CD4-positive, alpha-beta T cell treated with Interleukin-10 for 1 hour (primary cell): ENCODE measurements at regions not wholly inside any gene's neighbourhood (a gene's known extent, or its start where the extent isn't known, plus 50 kb on each side); places are given as distances from the start of the nearest gene placed in this dataset.
"Not testable (repeated sequence)": the region's sequence is repeated elsewhere in the genome, so short reads cannot be mapped to it uniquely, and the experiment has no call there.

Experiments used
- DNase-seq: peaks from one replicate; pipeline ENCODE4 v3.0.0-alpha.2; 2020

DNA sequence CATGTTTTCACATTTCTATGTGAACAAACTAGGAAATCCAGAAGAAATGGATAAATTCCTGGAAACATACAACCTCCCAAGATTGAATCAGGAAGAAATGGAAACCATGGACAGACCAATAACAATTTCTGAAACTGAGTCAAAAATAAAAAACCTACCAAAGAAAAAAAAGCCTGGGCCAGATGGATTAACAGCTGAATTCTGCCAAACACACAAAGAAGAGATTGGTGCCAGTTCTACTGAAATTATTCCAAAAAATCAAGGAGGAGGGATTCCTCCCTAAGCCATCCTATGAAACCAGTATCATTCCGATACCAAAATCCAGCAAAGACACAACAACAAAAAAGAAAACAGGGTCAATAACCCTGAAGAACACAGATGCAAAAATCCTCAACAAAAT lies 166.9 kb upstream of the FBXL7 start:
- no peak for DNase-seq

DNA sequence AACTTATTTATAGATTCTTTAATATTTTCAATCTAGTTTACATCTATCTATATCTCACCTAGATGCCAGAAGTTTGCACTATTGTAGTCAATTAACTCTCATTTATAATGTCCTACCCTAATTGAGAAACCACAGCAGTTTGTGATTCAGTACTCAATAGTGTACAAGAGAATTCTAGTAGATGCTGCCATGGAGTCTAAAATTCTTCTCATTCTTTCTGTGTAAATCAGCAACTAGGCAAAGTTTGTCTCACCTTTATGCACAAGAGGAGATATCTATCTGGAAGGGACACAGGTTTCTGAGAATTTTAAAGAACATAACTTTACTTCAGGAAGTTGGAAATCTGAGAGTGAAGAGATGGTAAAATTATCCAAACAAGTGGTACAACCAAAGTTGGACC lies 173.0 kb upstream of the FBXL7 start:
- DNase-seq, result no peak

GRCh38 chr5:15326471-15326870 lies 173.5 kb upstream of the FBXL7 start:
- no peak for DNase-seq

DNA sequence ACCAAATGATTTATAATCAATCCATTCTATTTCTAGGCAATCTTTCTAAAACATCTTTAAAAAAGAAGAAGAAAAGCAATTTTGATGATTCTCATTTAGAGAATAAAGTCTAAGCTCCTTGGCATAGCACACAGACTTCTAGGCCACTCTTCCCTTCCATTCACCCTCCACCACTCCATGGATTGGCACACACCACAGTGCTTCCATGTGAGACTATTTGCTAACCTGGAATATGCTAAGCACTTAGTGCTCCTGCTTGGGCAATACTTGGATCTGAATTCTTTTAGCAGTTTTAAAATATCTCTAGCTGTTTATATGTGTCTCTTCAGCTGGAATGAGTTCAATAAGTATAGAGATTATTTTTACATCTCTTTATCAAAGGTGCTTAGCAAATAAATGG lies 177.6 kb upstream of the FBXL7 start:
- no peak for DNase-seq

- no peak for DNase-seq
Observed at GRCh38 chr5:15321776-15322175, 178.2 kb upstream of the FBXL7 start.

DNA sequence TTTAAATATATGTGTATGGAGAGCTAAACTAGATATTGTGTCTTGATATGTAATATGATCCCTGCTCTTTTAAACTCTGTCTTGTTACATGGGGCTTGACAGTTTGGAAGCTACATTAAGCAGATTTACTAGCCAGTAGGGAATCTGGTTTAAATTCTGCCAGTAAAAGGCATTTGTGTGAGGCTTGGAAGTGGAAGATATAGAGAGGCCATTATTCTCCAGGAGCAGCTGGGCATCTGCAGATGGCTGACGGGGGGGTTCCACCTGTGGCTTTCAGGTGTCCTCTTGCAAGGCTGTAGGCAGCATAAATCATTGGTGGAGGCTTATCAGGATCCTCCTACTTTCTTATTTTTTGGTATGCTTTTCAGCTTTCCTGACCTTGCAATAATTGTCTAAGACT lies 179.1 kb upstream of the FBXL7 start:
- DNase-seq, result no peak

DNA sequence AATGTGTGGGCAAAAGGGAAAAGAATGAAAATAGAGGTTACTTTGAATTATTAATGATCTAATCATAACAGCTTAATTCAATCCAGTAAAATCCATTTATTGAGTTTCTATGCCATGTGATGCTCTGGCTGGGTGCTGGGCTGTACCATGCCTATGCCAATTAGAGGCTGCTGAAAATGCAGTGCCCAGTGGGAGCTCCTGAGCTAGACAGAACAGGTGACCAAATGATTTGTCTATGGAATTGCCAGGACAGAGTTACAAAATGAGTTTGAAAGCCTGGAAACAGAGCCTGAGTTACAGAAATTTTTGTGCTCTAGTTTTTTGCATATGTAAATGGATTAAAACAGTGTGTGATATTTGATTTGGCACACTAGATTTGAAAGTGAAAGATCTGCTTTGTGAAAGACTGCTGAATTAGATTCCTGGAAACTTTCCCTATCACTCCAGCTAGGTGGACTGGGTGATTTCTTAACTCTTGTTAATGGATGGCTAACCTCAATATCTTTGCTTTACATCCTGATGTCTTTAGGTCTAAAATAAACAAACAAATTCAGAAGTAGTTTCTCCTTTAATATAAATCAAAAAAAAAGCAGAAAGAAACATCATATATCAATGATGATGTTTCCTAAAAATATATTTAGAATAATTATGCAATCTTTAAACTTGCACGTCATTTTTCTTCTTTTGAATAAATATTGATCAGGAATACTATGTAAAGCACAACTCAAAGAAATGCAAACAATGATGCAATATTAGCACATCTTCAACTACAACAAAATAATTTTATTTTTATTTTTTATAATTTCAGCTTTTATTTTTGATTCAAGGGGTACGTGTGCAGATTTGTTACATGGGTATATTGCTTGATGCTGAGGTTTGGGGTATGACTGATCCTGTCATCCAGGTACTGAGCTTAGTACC lies 194.8 kb upstream of the FBXL7 start:
- DNase-seq, result no peak

- no peak for DNase-seq
Observed at GRCh38 chr5:15304066-15304731, 195.8 kb upstream of the FBXL7 start.

GRCh38 chr5:15300141-15300540 lies 199.8 kb upstream of the FBXL7 start:
- DNase-seq, result no peak

DNA sequence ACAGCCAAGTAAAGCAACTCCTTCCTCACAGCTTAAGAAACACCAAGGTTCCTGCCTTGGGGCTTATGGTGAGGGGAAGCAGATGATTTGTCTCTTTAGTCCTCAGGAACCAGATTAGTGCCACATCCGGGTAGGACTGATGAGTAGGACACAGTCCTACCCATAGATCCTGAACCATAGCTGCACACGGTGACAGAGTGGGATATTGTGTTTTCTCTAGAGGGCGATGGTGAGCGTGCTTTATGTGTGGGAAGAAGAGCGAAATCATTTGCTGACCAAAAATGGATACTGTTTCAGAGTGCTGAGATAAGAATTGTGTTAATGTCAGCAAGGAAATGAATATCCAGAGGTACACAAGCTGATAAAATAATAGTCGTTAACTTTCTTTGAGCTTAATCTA lies 209.0 kb upstream of the FBXL7 start:
- DNase-seq, result no peak

DNA sequence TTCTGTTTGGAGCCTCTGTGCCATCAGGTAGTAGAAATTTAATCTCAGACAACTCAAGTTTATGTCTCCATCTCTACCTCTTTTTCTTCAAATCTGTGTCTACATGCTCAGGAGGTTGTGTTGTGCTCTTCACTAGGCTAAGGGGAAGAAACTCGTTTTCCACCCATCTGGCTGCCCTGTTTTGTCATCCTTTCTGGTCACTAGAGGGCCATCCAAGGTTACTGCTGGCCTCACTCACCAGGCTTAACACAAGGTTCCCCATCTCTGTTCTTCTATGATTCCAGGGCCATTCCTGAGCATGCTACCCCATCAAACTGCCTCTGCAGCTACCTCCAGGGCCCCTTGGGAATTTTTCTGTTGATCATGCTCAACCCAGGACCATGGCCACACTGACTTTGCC lies 213.3 kb upstream of the FBXL7 start:
- no peak for DNase-seq

GRCh38 chr5:15285901-15286583 lies 213.9 kb upstream of the FBXL7 start:
- DNase-seq, result no peak

DNA sequence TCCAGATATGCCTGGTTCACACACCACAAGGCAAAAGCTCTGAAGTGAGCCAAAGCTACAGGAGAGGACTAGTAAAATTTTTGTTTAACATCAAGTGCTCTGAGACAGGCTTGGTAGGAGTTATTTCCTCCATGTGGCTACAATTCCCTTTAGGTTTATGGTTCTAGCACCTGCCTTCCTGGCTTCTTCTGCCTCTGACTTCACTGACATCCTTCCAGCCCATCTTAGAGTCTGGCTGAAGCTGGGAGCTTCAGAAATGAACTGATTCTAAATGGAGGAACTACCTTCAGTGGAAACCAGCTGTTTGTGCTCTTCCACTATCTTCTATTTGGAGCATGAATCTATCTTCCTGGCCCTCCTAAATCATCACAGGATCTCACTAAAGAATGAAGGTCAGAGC lies 215.3 kb upstream of the FBXL7 start:
- DNase-seq, result no peak

DNA sequence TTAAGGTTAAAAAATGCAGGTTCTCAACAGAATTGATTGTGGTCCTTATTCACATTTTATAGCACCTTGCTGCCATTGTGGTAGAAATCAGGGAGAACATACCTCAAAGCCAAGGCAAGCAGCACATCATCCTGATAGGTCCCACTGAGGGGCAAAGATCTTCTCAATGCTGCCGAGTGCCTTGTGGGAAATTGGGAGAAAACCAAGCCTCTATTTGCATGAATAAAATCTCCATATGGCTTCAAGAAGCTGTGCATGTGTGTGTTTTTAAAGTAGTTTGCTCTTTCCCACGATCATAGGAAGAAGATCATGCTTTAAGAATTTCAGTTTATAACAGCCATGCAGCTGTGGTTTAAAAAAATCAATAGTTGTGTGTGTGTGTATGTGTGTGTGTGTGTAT lies 216.9 kb upstream of the FBXL7 start:
- no peak for DNase-seq

GRCh38 chr5:15282611-15283010 lies 217.4 kb upstream of the FBXL7 start:
- DNase-seq, result no peak

DNA sequence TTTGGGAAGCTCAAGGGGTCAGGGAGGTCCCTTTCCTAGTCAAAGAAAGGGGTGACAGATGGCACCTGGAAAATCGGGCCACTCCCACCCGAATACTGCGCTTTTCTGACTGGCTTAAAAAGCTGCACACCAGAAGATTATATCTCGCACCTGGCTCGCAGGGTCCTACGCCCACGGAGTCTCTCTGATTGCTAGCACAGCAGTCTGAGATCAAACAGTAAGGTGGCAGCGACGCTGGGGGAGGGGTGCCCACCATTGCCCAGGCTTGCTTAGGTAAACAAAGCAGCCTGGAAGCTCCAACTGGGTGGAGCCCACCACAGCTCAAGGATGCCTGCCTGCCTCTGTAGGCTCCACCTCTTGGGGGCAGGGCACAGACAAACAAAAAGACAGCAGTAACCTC lies 228.4 kb upstream of the FBXL7 start:
- not testable (repeated sequence) for DNase-seq

GRCh38 chr5:15267966-15268365 lies 232.0 kb upstream of the FBXL7 start:
- DNase-seq, result no peak

- DNase-seq, result no peak
Observed at GRCh38 chr5:15266841-15267240, 233.1 kb upstream of the FBXL7 start.

GRCh38 chr5:15266229-15266628 lies 233.8 kb upstream of the FBXL7 start:
- DNase-seq, result no peak

- no peak for DNase-seq
Observed at GRCh38 chr5:15263942-15264341, 236.0 kb upstream of the FBXL7 start.

- no peak for DNase-seq
Observed at GRCh38 chr5:15263406-15263805, 236.6 kb upstream of the FBXL7 start.

DNA sequence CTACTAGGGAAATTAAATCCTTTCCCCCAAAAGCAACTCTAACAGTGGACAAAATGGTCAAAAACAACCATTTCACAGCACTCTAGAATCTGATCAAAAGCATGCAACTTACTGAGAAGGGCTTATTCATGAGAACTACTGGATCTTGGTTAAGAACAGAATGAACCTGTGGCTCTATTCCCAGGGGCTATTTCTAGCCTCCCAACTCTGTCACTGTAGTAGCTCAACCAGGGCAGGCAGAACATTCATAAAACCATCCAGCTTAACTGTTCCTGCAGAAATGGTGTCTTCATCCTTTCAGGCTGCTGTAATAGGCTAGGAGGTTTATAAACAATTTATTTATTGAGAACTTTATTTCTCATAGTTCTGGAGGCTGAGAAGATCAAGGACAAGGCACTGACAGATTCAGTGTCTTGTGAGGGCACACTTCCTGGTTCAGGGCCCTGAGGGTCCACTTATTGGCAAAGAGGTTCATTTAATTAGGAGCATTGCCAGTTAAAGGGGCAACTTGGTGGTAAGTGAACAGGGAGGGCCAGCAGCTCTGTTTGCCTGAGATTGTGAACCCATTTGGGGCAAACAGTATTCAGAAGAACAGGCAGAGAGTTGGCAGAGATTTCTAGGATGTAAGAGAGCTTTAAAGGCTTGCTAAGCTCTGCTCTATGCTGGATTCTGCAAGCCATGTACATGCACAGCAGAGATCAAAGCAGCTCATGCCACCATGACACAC lies 238.5 kb upstream of the FBXL7 start:
- DNase-seq, result no peak
